Posterior cingulate gyrus (tissue), 11 donors: ENCODE measurements at regions not wholly inside any gene's neighbourhood (a gene's known extent, or its start where the extent isn't known, plus 50 kb on each side); places are given as distances from the start of the nearest gene placed in this dataset.

Experiments used
- DNase-seq, 10 donors: peaks; one replicate each; pipeline versions ENCODE4 v3.0.0 to v3.0.0-alpha.2; 2020 to 2021; ENCODE audit warnings: mixed read lengths in 3 of 10
- intact Hi-C: fragments of 100-400 bp; cut with DNase I; formaldehyde crosslinking; loops from one replicate; pipeline ENCODE4 v1.15.1; 2023

DNA sequence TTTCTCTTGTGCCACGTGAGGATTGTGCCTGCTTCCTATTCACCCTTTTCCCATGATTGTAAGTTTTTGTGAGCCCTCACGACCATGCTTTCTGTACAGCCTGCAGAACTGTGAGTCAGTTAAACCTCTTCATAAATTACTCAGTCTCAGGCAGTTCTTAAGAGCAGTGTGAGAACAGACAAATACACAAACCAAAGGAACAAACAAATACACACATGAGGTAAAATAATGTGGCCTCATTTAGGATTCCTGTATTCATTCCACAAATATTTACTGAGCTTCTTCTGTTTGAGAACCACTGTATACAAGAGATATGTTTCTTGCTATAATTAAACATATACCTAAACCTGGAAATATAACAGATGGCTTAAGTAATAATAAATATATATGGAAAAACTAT, 760.3 kb downstream of the CDH9 start:
- intact Hi-C loops, result no loop called here

DNA sequence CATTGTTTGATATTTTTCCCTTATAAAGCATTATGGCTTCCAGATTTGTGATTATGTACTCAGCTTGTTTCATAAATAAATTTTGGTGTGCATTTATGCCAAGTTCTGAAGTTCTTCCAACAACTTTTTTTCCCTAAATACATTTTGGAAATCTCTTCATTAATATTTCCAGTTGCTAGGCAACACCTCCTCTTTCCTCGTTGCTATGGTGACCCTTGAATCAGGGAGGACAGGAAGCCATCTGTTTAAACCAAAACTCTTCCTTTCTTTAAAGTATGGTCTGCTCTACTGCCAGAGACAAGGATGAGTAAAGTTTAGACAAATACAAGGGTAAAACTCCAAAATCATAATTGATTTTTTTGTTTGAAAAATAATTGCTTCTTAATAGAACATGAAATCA, 779.3 kb downstream of the CDH9 start:
- DNase-seq, result no peak
- intact Hi-C loops, result no loop called here

More for the DNA sequence above, 760.3 kb downstream of the CDH9 start:
- no peak for DNase-seq

DNA sequence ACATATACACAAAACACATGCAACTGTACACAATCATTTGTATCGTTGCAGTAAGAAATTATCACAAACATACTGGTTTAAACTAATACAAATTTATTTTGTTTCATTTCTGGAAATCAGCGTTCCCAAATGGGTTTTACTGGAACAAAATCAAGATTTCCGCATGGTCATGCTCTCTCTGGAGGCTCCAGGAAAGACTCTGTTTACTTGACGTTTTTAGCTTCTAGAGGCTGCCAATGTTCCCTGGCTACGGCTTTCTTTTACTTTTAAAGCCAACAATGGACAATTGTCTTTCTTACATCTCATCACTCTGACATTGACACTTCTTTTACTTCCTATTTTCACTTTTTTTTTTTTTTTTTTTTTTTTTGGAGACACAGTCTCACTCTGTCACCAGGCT, 793.1 kb downstream of the CDH9 start:
- DNase-seq, result no peak
- intact Hi-C loops, result no loop called here

DNA sequence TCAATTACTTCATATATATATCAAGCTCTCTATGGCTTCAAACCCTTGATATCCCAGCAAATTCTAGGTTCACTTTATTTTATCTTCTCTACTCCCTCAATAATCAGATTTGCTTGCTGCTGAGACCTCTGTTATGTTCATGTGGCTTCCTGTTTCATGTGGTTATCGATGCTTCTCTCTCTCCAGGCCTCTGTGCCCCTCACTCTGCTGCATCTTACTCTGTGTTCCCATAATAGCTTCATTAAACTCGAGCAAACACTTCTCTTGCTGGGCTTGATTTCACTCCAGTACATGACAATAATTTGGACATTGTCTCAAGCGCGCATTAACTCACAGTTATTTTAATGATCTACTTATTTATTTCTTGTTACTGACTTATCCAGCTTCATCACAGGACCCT, 798.8 kb downstream of the CDH9 start:
- intact Hi-C loops, result no loop called here
- DNase-seq, result no peak

DNA sequence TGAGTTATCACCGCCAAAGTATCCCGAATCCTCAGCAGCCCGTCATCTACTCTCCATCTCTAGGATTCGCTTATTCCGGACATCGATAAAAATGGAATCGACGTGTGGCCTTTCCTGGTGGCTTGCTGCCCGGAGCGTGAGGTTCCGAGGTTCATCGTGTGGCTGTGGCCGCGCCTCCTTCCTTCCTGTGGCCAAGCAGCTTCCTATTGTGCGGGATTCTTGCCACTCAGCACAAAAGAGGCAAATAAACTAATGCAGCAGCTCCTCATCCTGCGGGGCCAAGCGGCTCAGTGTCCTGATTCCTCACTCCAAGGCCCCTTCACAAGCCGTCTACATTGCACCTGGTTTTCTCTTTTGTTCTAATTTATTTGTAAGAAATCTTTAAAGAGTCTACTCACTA, 800.9 kb downstream of the CDH9 start:
- DNase-seq, result peak in 1 of 10 donors; percentile 54
- intact Hi-C loops, result no loop called here

DNA sequence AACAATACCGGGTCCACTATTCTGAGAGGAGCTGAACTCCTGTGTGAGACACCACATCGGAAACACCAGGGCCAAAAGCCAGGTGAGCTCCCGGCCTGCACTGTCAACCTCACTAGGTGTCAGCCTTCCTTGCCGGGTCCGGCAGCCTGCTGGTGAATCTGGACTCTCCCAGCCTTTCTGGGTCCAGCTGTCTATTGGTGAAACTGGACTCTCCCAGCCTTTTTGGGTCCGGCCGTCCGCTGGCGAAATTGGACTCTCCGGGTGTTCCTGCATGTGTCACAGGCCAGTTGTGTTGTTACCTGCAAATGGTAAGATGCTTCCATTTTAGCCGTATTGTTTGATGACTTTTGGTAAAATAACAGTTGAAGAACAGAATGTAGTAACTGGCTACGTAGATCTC, 801.5 kb downstream of the CDH9 start:
- intact Hi-C loops, result no loop called here
- peak in 2 of 10 donors; percentile 53 to 70 for DNase-seq

DNA sequence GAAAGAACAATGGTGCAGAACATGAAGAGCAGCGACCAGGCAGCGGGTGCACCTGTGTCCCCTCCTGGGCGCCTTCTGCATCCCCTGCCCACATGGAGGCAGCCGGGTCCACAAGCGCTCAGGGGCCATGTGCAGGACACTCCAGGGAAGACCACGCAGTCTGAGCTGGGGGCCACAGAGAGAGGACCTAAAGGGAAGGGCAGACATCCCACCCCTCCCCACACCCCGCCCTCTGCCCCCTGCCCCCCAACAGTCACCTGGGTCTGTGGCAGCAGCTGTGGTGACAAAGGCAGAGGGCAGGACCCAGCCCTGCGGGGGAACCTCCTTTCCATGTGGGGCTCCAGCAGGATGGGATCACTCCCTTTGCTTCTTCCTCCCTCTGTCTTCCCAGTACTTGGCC, 805.7 kb downstream of the CDH9 start:
- intact Hi-C loops, result no loop called here
- DNase-seq, result peak in 1 of 10 donors; percentile 59

DNA sequence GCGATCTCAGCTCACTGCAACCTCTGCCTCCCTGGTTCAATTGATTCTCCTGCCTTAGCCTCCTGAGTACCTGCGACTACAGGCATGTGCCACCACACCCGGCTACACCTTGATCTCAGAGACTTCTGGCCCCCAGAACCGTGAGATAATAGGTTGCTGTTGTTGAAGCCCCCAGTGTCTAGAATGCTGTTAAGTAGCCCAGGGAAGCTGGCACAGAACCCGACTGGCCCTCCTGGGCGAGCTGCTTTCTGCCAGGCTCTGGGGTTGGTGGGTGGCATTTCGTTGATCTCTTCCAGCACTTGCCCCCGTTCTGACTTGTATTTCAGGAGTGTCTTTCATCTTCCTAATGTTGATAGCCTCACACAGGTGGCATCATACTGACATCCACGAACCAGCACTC, 807.1 kb downstream of the CDH9 start:
- DNase-seq, result no peak

DNA sequence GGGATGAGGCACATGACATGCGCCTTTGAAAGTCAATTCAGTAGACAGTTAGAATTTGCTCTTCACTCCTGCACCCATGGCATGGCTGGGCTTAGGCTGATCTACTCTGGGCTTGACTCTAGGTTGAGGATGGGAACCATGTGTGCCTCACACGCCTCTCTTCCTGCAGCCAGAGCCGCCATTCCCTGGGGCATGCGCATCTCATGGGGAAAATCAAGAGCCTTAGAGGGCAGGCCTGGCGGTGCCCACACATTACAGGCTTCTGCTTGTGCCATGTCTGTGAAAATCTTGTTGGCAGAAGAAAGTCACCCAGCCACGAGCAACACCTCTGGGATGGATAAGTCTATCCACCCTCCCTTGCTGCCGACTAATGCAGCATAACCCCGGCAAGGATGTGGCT, 808.5 kb downstream of the CDH9 start:
- intact Hi-C loops, result no loop called here
- no peak for DNase-seq

More for the DNA sequence above, 807.1 kb downstream of the CDH9 start:
- intact Hi-C loops, result no loop called here

DNA sequence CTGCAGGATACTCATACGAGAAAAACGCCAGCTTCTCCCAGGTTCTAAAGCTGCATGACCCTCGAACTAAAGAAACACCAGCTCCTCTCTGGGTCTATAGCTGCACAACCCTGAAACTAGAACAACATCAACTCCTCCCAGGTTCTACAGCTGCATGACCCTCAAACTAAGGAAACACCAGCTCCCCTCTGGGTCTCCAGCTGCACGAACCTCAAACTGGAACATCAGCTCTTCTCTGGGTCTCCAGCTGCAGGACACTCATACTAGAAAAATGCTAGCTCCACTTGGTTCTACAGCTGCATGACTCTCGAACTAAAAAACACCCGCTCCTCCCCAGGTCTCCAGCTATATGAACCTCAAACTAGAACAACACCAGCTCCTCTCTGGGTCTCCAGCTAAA, 811.1 kb downstream of the CDH9 start:
- no peak for DNase-seq
- intact Hi-C loops, result no loop called here

DNA sequence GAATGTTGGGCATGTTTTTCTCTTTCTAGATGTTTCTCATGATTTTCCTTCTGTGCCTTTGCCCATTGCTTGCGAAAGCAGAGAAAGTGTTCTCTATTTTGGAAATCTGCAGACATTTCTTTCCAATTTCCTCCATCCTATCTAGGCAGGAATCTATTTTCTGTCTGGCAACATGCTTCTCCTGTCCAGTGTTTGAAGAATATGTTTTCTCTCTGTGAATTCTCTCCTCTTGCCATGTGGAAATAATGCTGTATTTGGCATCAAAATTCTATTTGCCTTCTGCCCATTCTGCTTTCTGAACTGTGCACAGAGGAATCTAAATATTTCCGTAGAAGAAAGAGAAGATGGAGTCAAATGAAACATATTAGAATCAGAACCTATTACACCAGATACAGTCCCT, 833.3 kb downstream of the CDH9 start:
- DNase-seq, result no peak
- intact Hi-C loops, result no loop called here

DNA sequence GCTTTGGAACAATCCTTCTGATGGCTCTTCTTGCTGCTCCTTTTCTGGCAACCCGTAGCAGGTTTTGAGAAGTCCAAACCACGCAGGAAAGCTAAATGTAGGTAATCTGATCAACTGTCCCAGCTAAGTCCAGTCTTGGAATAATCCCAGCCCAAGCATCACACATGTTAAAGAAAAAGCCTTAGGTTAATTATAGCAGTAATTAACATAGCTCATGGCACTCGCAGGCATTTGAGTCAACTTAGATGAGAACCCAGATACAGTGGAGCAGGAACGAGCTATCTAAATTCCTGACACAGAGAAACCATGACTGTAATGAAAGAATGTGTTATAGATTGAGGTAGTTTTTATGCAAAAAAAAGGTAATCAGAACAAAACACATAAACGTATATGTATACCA, 844.8 kb downstream of the CDH9 start:
- intact Hi-C loops, result no loop called here
- no peak for DNase-seq

DNA sequence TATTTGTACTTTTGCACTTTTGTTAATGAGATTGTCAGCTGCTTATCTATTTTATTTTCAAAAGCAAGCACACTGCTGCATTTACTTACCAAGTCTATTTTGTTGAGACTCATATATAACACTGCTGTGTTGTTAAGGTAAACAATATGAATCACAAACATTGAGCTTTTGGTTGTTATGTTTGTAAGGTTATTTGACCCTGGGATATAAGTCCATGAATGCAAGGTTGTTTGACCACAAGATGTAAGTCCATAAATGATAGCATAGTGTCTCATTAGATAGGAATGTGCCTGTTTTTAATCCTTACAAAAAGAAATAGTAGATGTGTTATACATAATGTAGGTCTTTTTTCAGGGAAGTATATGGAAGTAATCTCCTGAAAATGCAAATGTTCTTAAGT, 845.9 kb downstream of the CDH9 start:
- no peak for DNase-seq
- intact Hi-C loops, result no loop called here

DNA sequence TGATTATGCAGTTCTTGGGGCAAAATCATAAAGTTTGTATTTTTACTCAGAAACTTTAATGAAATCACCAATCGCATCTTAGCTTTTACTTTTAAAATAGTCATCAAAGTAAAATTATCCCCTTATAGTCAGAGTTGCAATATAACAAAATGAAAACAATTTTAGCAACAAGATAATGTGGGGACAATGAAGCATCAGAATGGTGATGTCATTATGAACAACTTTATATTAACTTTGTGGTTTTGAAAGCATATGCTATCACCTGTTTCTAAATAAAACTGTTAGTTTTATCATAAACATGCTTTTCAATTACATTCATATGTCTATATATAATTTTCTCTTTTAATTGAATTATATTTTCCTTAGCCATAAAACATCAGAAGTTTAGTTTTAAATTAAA, 856.8 kb downstream of the CDH9 start:
- intact Hi-C loops, result no loop called here
- no peak for DNase-seq

DNA sequence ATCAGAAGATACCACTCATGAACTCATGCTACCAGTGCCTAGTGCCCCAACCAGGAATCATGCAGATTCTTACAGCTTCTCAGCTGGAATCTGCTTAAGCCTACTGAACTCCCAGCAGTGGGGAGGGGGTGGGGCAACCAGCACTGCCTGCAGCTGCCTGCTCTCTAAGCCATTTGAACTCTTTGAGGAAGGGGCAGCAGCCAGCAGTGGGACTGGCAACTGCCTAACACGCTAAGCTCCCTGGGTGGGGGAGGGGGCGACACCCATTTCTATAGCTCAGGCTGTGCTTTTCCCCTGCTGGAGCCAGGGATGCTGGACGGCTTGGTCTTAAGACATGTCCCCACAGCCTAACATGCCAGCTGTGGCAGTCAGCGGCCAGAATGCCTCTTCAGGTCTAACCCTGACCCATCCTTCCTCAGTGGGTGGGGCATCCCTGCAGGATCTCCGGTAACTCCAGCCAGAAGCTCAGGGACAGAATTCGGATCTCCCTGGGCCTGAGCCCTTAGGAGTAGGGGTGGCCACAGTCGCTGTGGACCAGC, 889.7 kb downstream of the CDH9 start:
- intact Hi-C loops, result no loop called here
- peak in 2 of 10 donors; percentile 19 to 65 for DNase-seq

DNA sequence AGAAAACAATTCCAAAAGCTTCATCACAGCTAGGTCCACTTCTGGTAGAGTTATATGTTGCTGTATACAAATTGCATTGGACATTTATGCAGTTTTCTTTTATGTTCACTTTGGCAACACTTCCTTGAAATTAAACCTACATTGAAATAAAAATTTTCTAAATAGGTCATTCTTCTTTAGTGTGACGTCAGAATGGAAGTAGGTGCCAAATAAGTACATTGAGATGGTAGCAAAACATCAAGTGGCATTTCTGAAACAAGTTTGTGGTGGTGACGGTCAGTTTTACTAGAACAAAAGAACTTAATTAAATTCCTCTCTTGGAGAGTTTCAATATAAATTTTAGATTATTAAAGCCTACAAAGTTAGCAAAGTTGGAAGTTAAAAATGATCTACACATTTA, 895.1 kb downstream of the CDH9 start:
- intact Hi-C loops, result no loop called here
- DNase-seq, result no peak

DNA sequence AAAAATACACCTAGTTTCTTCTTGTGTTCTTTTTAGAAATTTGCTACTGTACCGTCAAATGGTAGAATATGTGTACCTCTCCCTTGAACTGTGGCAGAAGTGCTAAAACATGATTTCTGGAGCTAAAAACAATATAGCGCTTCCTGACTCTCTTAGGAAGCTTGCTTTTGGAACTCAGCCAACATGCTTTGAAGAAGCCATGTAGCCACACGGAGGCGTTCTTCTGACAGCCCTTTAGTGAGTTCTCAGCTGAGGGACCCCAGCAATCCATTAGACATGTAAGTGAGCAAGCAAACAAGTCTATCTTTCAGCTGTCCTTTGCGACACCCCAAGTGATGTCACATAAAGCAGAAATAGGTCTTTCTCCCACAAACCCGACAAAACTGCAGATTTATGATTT, 917.0 kb downstream of the CDH9 start:
- DNase-seq, result no peak
- intact Hi-C loops, result no loop called here

DNA sequence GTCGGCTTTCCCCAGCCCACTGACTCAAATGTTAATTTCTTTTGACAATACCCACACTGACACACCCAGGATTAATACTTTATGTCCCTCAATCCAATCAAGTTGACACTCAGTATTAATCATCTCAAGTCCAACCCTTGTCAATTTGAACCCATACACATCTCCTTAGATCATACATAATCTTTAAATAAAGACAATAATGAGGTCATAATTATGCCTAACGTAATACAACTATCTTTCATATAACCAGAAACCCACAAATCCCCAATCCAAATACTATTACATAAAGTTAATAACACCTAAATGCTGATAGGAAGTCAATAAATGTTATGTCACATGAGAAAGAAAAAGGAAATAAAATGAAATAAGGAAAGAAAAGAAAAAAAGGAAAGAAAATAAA, 934.2 kb downstream of the CDH9 start:
- intact Hi-C loops, result no loop called here
- DNase-seq, result no peak

DNA sequence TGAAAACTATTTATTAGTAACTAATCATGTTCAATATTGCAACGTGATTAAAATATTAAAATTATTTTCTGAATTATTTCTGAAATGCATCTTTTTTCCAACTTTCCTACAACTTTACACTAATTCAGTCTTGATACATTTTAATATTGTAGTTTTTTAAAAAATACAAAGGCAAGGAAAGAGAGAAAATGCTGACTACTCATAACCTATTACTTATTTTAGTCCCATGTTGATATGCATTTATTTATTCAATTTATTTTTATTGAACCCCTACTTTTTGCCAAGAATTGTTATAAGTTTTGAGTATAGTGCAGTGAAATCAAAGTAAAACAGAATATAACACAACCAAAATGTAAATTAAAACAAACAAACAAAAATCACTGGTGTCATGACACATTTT, 978.2 kb downstream of the CDH9 start:
- DNase-seq, result no peak
- intact Hi-C loops, result no loop called here

DNA sequence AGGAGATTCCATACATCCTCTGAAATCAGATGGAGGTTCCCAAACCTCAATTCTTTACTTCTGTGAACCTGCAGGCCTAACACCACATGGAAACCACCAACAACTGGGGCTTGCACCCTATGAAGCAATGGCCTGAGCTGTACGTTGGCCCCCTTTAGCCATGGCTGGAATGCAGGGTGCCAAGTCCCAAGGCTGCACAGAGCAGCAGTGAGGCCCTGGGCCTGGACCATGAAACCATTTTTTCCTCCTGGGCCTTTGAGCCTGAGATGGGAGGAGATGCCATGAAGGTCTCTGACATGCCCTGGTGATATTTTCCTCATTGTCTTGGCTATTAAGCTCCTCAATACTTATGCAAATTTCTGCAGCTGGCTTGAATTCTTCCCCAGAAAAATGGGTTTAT, 983.8 kb downstream of the CDH9 start:
- intact Hi-C loops, result no loop called here
- peak in 1 of 10 donors; percentile 65 for DNase-seq

DNA sequence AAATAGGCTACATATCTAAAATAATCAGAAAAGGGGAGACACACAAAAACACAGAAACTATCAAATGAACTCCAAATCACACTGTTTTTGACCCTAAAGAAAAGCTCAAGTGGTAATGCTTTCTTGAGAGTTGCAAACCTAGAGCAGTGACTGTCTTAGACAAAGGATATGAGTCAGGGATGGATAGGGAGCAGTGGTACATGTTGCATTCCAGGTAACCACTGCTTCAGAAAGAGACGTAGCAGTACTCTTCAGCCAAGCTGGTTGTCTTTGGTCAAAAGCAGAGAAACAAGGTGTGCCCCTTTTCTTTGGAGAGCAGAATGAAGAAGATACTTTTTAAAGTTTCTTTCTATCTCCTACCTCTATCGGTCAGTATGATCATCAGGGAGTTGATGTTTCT, 1003.6 kb downstream of the CDH9 start:
- intact Hi-C loops, result no loop called here
- DNase-seq, result no peak

DNA sequence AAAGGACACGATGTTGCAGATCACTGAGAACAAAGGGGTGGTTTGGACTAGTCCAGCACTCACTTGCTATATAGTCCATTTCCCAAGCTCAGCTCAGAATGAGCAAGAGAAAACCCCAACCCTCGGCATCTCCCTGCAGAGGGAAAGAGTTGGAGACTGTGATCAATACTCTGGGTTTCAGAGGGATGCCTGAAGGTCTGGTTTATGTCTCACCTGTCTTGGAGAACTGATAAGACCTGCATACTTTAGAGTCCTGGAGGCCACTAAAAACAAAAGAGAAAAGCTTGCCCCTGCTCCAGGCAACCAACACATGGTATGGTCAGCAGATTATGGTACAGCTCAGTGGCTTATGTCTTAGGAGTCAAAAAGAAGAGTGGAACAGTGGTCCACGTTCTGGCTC, 1006.9 kb downstream of the CDH9 start:
- no peak for DNase-seq
- intact Hi-C loops, result no loop called here

DNA sequence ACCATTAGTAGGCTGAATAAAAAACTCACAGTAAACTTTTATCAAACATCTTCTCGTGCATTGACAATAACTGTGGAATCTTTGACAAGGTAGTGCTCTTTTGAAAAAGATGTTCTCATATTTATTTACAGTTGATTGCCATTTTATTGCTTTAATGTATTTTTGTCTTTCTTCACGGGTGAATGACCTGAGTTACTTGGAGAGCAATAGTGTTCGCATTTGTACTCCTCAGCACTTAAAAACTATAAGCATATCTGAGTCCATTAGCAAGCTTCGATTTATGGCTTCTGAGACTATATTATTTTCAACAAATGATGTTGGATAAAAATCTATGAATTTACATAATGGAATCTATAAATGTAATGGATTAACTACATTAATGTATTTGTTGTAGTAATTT, 1012.3 kb downstream of the CDH9 start:
- intact Hi-C loops, result no loop called here
- DNase-seq, result no peak
